Activated naive CD4-positive, alpha-beta T cell treated with anti-CD3 and anti-CD28 coated beads, Interleukin-2, amount 50 U/mL, for 16 hours (primary cell): ENCODE measurements at regions not wholly inside any gene's neighbourhood (a gene's known extent, or its start where the extent isn't known, plus 50 kb on each side); places are given as distances from the start of the nearest gene placed in this dataset.
"Not testable (repeated sequence)": the region's sequence is repeated elsewhere in the genome, so short reads cannot be mapped to it uniquely, and the experiment has no call there.

Experiments
- DNase-seq: peaks from one replicate; pipeline ENCODE4 v3.0.0-alpha.2; 2020

- DNase-seq, result no peak
Measured at GRCh38 chr11:70886256-70886655, 366.1 kb downstream of the SHANK2 start.

- DNase-seq, result no peak
Measured at GRCh38 chr11:70886676-70887541, 365.5 kb downstream of the SHANK2 start.

- no peak for DNase-seq
Measured at GRCh38 chr11:70887542-70887827, 364.9 kb downstream of the SHANK2 start.

GRCh38 chr11:70888061-70888460 is 364.3 kb downstream of the SHANK2 start:
- no peak for DNase-seq

GRCh38 chr11:70889411-70889810 is 363.0 kb downstream of the SHANK2 start:
- DNase-seq, result no peak

GRCh38 chr11:70891844-70892380 is 360.5 kb downstream of the SHANK2 start:
- no peak for DNase-seq

GRCh38 chr11:70892889-70893288 is 359.5 kb downstream of the SHANK2 start:
- no peak for DNase-seq

- no peak for DNase-seq
Measured at GRCh38 chr11:70894566-70895365, 357.6 kb downstream of the SHANK2 start.

GRCh38 chr11:70895366-70895670 is 357.1 kb downstream of the SHANK2 start:
- DNase-seq, result no peak

- DNase-seq, result no peak
Measured at GRCh38 chr11:70897429-70897828, 354.9 kb downstream of the SHANK2 start.

- no peak for DNase-seq
Measured at GRCh38 chr11:70899616-70900015, 352.8 kb downstream of the SHANK2 start.

- DNase-seq, result no peak
Measured at GRCh38 chr11:70900540-70900939, 351.8 kb downstream of the SHANK2 start.

- DNase-seq, result no peak
Measured at GRCh38 chr11:70901951-70902521, 350.3 kb downstream of the SHANK2 start.

- DNase-seq, result not testable (repeated sequence)
Measured at GRCh38 chr11:70903229-70903628, 349.1 kb downstream of the SHANK2 start.

- no peak for DNase-seq
Measured at GRCh38 chr11:70906101-70906500, 346.3 kb downstream of the SHANK2 start.

- DNase-seq, result no peak
Measured at GRCh38 chr11:70908223-70908622, 344.2 kb downstream of the SHANK2 start.

- DNase-seq, result no peak
Measured at GRCh38 chr11:70910835-70911234, 341.5 kb downstream of the SHANK2 start.

GRCh38 chr11:70912226-70912840 is 340.0 kb downstream of the SHANK2 start:
- no peak for DNase-seq

GRCh38 chr11:70913715-70914231 is 338.6 kb downstream of the SHANK2 start:
- DNase-seq, result no peak

GRCh38 chr11:70914496-70914895 is 337.9 kb downstream of the SHANK2 start:
- no peak for DNase-seq

GRCh38 chr11:70915158-70915985 is 337.0 kb downstream of the SHANK2 start:
- DNase-seq, result no peak

GRCh38 chr11:70916351-70916750 is 336.0 kb downstream of the SHANK2 start:
- no peak for DNase-seq
